Hepatocyte (in vitro differentiated cells): ENCODE measurements at regions not wholly inside any gene's neighbourhood (a gene's known extent, or its start where the extent isn't known, plus 50 kb on each side); places are given as distances from the start of the nearest gene placed in this dataset.

Experiments
- DNase-seq: peaks from one replicate; pipeline ENCODE4 v3.0.0-alpha.2; 2016; ENCODE audit warnings: low spot score
- H2AFZ ChIP-seq: fragments of 200-600 bp; sonication (generic); 2 replicates; pipeline ENCODE4 v1.6.0; 2016; ENCODE audit warnings: antibody characterized with exemption, mild to moderate bottlenecking
- H3K27ac ChIP-seq: fragments of 200-600 bp; sonication (generic); 2 replicates; pipeline ENCODE4 v1.5.1; 2016; ENCODE audit warnings: mild to moderate bottlenecking
- H3K27me3 ChIP-seq: fragments of 200-600 bp; sonication (generic); 2 replicates; pipeline ENCODE4 v1.6.1; 2016
- H3K36me3 ChIP-seq: fragments of 200-600 bp; sonication (generic); replicated peaks from 2 replicates; pipeline ENCODE4 v1.5.1; 2016; ENCODE audit warnings: low read depth; ENCODE audit not compliant: insufficient read depth
- H3K4me1 ChIP-seq: fragments of 200-600 bp; sonication (generic); 2 replicates; pipeline ENCODE4 v1.5.1; 2016; ENCODE audit warnings: mild to moderate bottlenecking, moderate library complexity; ENCODE audit not compliant: insufficient read depth
- H3K4me2 ChIP-seq: fragments of 200-600 bp; sonication (generic); 2 replicates; pipeline ENCODE4 v1.6.0; 2016
- H3K4me3 ChIP-seq: fragments of 200-600 bp; sonication (generic); 2 replicates; pipeline ENCODE4 v1.5.1; 2016; ENCODE audit warnings: mild to moderate bottlenecking
- H3K79me2 ChIP-seq: fragments of 200-600 bp; sonication (generic); 2 replicates; pipeline ENCODE4 v1.6.0; 2017; ENCODE audit warnings: mild to moderate bottlenecking
- H3K9me2 ChIP-seq: fragments of 200-600 bp; sonication (generic); replicated peaks from 2 replicates; pipeline ENCODE4 v1.6.0; 2017; ENCODE audit warnings: mild to moderate bottlenecking; ENCODE audit not compliant: insufficient read depth
- H3K9me3 ChIP-seq: fragments of 200-600 bp; sonication (generic); 2 replicates; pipeline ENCODE4 v1.5.1; 2016; ENCODE audit warnings: low read depth, mild to moderate bottlenecking
- H4K20me1 ChIP-seq: fragments of 200-600 bp; sonication (generic); 2 replicates; pipeline ENCODE4 v1.6.0; 2016; ENCODE audit warnings: mild to moderate bottlenecking; ENCODE audit not compliant: insufficient read depth, poor library complexity, severe bottlenecking
- EZH2 ChIP-seq: fragments of 200-600 bp; sonication (generic); IDR thresholded peaks from 2 replicates; pipeline ENCODE4 v1.6.1; 2016; ENCODE audit warnings: antibody characterized with exemption, mild to moderate bottlenecking, borderline replicate concordance
- EZH2phosphoT487 ChIP-seq: fragments of 200-600 bp; sonication (generic); IDR thresholded peaks from one replicate; pipeline ENCODE4 v1.6.1; 2018; ENCODE audit warnings: antibody characterized with exemption, mild to moderate bottlenecking, low read depth, moderate library complexity; ENCODE audit not compliant: unreplicated experiment, severe bottlenecking
- WGBS: methylation state at CpG from one replicate; pipeline ENCODE4 v1.1.6; 2016; ENCODE audit warnings: low lambda C conversion rate; ENCODE audit errors: missing lambda C conversion rate; 5-methylcytosine and 5-hydroxymethylcytosine counted together
- TF ChIP-seq, protein P1 (sequence below): fragments of 200-600 bp; sonication (generic); IDR thresholded peaks from 2 replicates; pipeline ENCODE4 v1.5.1; 2016; ENCODE audit warnings: antibody characterized with exemption, mild to moderate bottlenecking; ENCODE audit not compliant: poor library complexity

DNA sequence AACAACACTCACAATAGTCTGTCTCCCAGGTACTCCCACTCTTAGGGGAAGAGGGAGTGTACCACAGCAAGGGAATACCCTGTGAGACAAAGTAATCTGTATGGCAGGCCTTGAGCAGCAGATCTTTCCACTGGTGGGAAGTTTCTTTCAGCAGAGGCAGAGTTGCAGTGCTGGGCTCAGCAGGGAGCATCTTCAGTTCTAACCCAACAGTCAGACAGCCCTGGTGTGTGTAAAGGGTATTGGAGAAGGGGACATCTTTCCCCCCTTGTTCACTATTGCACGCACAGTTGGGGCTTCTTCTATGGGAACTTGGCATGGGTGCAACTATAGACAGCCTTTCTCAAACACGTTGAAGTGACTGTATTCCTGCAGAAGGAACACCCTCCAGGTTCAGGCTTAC lies 159.4 kb upstream of the DPT start:
- H3K9me3 ChIP-seq = no peaks in the 10 kb centered on the region
- H3K4me3 ChIP-seq = no peak overlapping the region
- WGBS = 50% methylated on average over 2 of the region's 2 CpGs
- no peaks in the 10 kb centered on the region for H3K9me2 ChIP-seq
- no peak for DNase-seq
- no peaks in the 10 kb centered on the region for H3K79me2 ChIP-seq
- H3K27me3 ChIP-seq = no peaks in the 10 kb centered on the region
- H3K4me2 ChIP-seq = no peak overlapping the region
- TF ChIP-seq EZH2 = no peak
- TF ChIP-seq, protein P1, sequence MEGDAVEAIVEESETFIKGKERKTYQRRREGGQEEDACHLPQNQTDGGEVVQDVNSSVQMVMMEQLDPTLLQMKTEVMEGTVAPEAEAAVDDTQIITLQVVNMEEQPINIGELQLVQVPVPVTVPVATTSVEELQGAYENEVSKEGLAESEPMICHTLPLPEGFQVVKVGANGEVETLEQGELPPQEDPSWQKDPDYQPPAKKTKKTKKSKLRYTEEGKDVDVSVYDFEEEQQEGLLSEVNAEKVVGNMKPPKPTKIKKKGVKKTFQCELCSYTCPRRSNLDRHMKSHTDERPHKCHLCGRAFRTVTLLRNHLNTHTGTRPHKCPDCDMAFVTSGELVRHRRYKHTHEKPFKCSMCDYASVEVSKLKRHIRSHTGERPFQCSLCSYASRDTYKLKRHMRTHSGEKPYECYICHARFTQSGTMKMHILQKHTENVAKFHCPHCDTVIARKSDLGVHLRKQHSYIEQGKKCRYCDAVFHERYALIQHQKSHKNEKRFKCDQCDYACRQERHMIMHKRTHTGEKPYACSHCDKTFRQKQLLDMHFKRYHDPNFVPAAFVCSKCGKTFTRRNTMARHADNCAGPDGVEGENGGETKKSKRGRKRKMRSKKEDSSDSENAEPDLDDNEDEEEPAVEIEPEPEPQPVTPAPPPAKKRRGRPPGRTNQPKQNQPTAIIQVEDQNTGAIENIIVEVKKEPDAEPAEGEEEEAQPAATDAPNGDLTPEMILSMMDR = no peak
- TF ChIP-seq EZH2phosphoT487 = no peak
- no peaks in the 10 kb centered on the region for H4K20me1 ChIP-seq
- no peak overlapping the region for H3K27ac ChIP-seq
- no peak overlapping the region for H2AFZ ChIP-seq
- no peaks in the 10 kb centered on the region for H3K36me3 ChIP-seq
- H3K4me1 ChIP-seq = no peaks in the 10 kb centered on the region

DNA sequence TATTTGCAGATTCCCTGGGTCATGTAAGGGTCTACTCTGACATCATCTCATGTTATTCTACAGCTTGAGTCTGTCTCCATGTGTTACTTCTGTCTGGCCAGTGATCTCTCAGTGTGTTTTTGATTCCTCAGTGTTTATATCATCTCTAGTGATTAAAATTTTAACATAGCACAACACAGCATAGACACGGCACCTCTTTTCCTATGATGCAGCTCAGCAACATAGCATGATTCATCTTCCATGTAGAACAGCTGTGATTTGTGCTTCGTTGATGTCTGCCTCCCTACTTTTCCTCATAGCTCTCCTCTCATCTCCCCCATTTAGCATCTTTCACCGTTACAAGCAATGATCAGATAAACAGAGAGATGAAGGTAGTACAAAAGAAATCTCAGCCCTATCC lies 163.9 kb upstream of the DPT start:
- no peak for TF ChIP-seq EZH2phosphoT487
- TF ChIP-seq, protein P1 = no peak
- TF ChIP-seq EZH2 = no peak
- Histone ChIP-seq H3K4me2 (no peak overlapping the region), H3K4me1 (no peaks in the 10 kb centered on the region), H3K79me2 (no peaks in the 10 kb centered on the region), H3K9me3 (no peaks in the 10 kb centered on the region), H2AFZ (no peak overlapping the region), H3K36me3 (no peaks in the 10 kb centered on the region), H3K27me3 (no peaks in the 10 kb centered on the region), H3K9me2 (no peaks in the 10 kb centered on the region), H4K20me1 (no peaks in the 10 kb centered on the region), H3K27ac (no peak overlapping the region), H3K4me3 (no peak overlapping the region)
- 70% methylated on average over 3 of the region's 3 CpGs for WGBS
- DNase-seq = no peak

DNA sequence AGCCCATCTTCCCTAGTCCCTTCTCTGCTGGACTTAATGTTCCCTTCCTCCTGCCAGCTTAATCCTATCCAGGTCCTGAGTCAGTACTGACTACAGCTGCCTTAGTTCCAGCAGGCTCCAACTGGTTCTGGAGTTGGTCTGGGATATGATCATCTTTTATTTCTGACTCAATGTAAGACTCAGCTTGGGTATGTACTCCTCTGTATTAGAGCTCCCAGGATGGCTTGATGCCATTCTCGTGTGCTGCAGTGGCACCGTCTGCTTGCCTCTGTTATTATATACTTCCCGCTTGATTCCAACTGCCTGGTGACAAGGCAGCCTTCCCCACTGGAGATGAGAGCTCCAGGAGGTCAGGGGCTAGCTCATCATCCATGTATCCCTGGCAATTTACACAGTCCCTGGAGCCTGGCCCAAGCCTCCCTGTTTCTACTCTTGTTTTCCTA lies 164.4 kb upstream of the DPT start:
- Histone ChIP-seq H3K27me3 (no peaks in the 10 kb centered on the region), H3K4me3 (no peak overlapping the region), H4K20me1 (no peaks in the 10 kb centered on the region), H3K27ac (no peak overlapping the region), H3K36me3 (no peaks in the 10 kb centered on the region), H2AFZ (no peak overlapping the region), H3K9me3 (no peaks in the 10 kb centered on the region), H3K79me2 (no peaks in the 10 kb centered on the region), H3K4me1 (no peaks in the 10 kb centered on the region), H3K9me2 (no peaks in the 10 kb centered on the region), H3K4me2 (no peak overlapping the region)
- DNase-seq = peak; percentile 23
- TF ChIP-seq EZH2phosphoT487 (no peak), EZH2 (no peak)
- TF ChIP-seq, protein P1 = no peak
- WGBS = 89% methylated on average over 3 of the region's 3 CpGs

DNA sequence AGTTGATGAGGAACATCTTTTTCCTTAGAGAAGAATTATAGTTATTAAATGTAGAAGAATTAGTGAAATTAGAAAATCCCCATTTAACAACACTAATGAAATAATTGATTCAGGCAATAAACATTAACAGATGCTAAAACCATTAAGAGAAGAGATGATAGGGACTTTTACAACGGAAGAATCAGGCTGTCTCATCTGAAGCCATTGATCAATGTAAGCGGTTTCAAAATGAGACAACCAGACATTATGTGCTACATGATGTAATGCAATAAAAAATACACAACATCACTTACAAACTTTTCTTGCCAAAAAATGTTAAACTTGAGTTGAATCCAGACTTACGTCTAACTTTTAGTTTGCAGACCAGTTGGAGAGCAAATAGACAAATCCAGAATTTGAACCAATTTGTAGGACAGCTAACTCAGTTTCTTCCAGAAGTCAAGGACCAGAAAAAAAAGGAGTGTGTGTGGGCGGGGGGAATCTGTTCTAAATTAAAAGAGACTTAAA lies 165.4 kb upstream of the DPT start:
- no peak overlapping the region for H3K27ac ChIP-seq
- H3K4me1 ChIP-seq = no peaks in the 10 kb centered on the region
- H4K20me1 ChIP-seq = no peaks in the 10 kb centered on the region
- H3K36me3 ChIP-seq = no peaks in the 10 kb centered on the region
- H3K9me2 ChIP-seq = no peaks in the 10 kb centered on the region
- H3K9me3 ChIP-seq = no peaks in the 10 kb centered on the region
- H3K4me3 ChIP-seq = no peak overlapping the region
- no peak for DNase-seq
- H3K27me3 ChIP-seq = no peaks in the 10 kb centered on the region
- TF ChIP-seq EZH2 (no peak), EZH2phosphoT487 (no peak)
- TF ChIP-seq, protein P1 = no peak
- no peak overlapping the region for H3K4me2 ChIP-seq
- H2AFZ ChIP-seq = no peak overlapping the region
- WGBS = 60% methylated on average over 4 of the region's 4 CpGs
- no peaks in the 10 kb centered on the region for H3K79me2 ChIP-seq
